Ishikawa (cell line): ENCODE measurements at regions not wholly inside any gene's neighbourhood (a gene's known extent, or its start where the extent isn't known, plus 50 kb on each side); places are given as distances from the start of the nearest gene placed in this dataset.

Experiments used
- EP300 ChIP-seq: IDR thresholded peaks from 2 replicates; pipeline ENCODE4 v1.6.1; 2012; ENCODE audit warnings: borderline replicate concordance
- FOXM1 ChIP-seq: IDR thresholded peaks from 2 replicates; pipeline ENCODE4 v1.6.1; 2012; ENCODE audit warnings: low read depth, borderline replicate concordance
- YY1 ChIP-seq: IDR thresholded peaks from 2 replicates; pipeline ENCODE4 v1.6.1; 2012; ENCODE audit warnings: low read depth
- TF ChIP-seq, protein P1 (sequence below): IDR thresholded peaks from 2 replicates; pipeline ENCODE4 v1.6.1; 2012; ENCODE audit warnings: low read depth, mild to moderate bottlenecking

DNA sequence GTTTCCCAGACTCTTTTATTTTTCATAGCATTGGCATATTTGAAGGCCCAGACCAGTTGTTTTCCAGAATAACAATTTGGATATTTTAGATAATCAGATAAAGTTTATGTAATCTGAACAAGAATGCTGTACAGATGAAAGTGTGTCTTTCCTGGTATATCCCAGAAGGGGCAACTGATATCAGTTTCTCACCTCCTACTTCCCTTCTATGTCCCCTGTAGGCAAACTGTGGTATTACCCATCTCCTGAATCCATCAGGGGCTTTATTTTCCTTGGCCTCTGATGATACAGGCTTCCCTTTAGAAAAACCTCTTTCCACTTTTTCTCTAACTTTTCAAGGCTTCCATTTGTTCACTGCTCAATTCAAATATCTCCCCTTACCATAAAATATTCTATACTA, 87.5 kb upstream of the RGS1 start:
- TF ChIP-seq EP300 (no peak), FOXM1 (no peak), YY1 (no peak)
- TF ChIP-seq, protein P1, sequence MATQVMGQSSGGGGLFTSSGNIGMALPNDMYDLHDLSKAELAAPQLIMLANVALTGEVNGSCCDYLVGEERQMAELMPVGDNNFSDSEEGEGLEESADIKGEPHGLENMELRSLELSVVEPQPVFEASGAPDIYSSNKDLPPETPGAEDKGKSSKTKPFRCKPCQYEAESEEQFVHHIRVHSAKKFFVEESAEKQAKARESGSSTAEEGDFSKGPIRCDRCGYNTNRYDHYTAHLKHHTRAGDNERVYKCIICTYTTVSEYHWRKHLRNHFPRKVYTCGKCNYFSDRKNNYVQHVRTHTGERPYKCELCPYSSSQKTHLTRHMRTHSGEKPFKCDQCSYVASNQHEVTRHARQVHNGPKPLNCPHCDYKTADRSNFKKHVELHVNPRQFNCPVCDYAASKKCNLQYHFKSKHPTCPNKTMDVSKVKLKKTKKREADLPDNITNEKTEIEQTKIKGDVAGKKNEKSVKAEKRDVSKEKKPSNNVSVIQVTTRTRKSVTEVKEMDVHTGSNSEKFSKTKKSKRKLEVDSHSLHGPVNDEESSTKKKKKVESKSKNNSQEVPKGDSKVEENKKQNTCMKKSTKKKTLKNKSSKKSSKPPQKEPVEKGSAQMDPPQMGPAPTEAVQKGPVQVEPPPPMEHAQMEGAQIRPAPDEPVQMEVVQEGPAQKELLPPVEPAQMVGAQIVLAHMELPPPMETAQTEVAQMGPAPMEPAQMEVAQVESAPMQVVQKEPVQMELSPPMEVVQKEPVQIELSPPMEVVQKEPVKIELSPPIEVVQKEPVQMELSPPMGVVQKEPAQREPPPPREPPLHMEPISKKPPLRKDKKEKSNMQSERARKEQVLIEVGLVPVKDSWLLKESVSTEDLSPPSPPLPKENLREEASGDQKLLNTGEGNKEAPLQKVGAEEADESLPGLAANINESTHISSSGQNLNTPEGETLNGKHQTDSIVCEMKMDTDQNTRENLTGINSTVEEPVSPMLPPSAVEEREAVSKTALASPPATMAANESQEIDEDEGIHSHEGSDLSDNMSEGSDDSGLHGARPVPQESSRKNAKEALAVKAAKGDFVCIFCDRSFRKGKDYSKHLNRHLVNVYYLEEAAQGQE, result no peak
